ENCODE measurements at regions not wholly inside any gene's neighbourhood (a gene's known extent, or its start where the extent isn't known, plus 50 kb on each side); places are given as distances from the start of the nearest gene placed in this dataset.
A peak's percentile ranks its signal among the peaks of the same experiment; 100 is the strongest.

GRCh38 chr13:109668433-109669233 lies 117.8 kb downstream of the IRS2 start:
- no peak overlapping the region for H3K9ac ChIP-seq (ENCODE audit: insufficient read depth, low read length, poor library complexity, severe bottlenecking)
- no peaks in the 10 kb centered on the region for H3K36me3 ChIP-seq (replicated peaks in 1 of 2; ENCODE audit: control insufficient read depth in 1 of 2, insufficient read depth in 2 of 2, low read length in 2 of 2)
- H3K4me1 ChIP-seq (ENCODE audit: control insufficient read depth in 1 of 2, insufficient read depth in 2 of 2, low read length in 2 of 2): peaks cover 12 to 15% of the 10 kb centered on the region in 2 donors
- H2AFZ ChIP-seq (ENCODE audit: insufficient read depth, low read depth, low read length, poor library complexity, severe bottlenecking): peak overlapping the region; percentile 48
- Mint-ChIP-seq H3K27me3 (ENCODE audit: low read depth in 3 of 3) (peaks cover 0 to 3% (median 2%) of the 10 kb centered on the region in 3 donors), H3K36me3 (no peaks in the 10 kb centered on the region), H3K4me3 (no peak overlapping the region), H3K9me3 (peaks cover 0 to 2% (median 0%) of the 10 kb centered on the region in 7 donors), H3K4me1 (peaks cover 25% of the 10 kb centered on the region), H3K27ac (no peak overlapping the region)
- H3K4me2 ChIP-seq (replicated peaks; ENCODE audit: extremely low read depth, low read length, poor library complexity, severe bottlenecking): no peak overlapping the region
- no peak for TF ChIP-seq CTCF (IDR thresholded peaks at IDR 0.05)
- no peaks in the 10 kb centered on the region for H4K20me1 ChIP-seq (ENCODE audit: insufficient read depth, low read length)
- no peaks in the 10 kb centered on the region for H3K27me3 ChIP-seq (ENCODE audit: control insufficient read depth in 2 of 2, insufficient read depth in 2 of 2, low read length in 2 of 2)
- intact Hi-C loops (cut with micrococcal nuclease): no loop called here
- H3K27ac ChIP-seq (ENCODE audit: low read depth in 1 of 2, low read length in 2 of 2): no peak overlapping the region
- WGBS (ENCODE audit: insufficient coverage): 88% methylated on average over 3 of the region's 7 CpGs
- DNase-seq: no peak
- H3K79me2 ChIP-seq (ENCODE audit: insufficient read depth, low read length): no peaks in the 10 kb centered on the region
- no peak overlapping the region for H3K4me3 ChIP-seq (replicated peaks in 1 of 3; ENCODE audit: low read depth in 2 of 3, low read length in 3 of 3)
- H3K9me3 ChIP-seq (replicated peaks in 1 of 2; ENCODE audit: control insufficient read depth in 1 of 2, insufficient read depth in 1 of 2, low read length in 2 of 2): no peaks in the 10 kb centered on the region

GRCh38 chr13:109667807-109668291 lies 118.5 kb downstream of the IRS2 start:
- peaks cover 0 to 3% (median 2%) of the 10 kb centered on the region in 3 donors for H3K27me3 Mint-ChIP-seq (ENCODE audit: low read depth in 3 of 3)
- H3K4me3 ChIP-seq (replicated peaks in 1 of 3; ENCODE audit: low read depth in 2 of 3, low read length in 3 of 3): peak overlapping the region in 1 of 3 experiments; percentile 38
- no peaks in the 10 kb centered on the region for H4K20me1 ChIP-seq (ENCODE audit: insufficient read depth, low read length)
- H3K9me3 Mint-ChIP-seq: peaks cover 0 to 5% (median 0%) of the 10 kb centered on the region in 7 donors
- no peaks in the 10 kb centered on the region for H3K27me3 ChIP-seq (ENCODE audit: control insufficient read depth in 2 of 2, insufficient read depth in 2 of 2, low read length in 2 of 2)
- H2AFZ ChIP-seq (ENCODE audit: insufficient read depth, low read depth, low read length, poor library complexity, severe bottlenecking): peak overlapping the region; percentile 48
- H3K36me3 ChIP-seq (replicated peaks in 1 of 2; ENCODE audit: control insufficient read depth in 1 of 2, insufficient read depth in 2 of 2, low read length in 2 of 2): no peaks in the 10 kb centered on the region
- WGBS (ENCODE audit: insufficient coverage): 5% methylated on average over 3 of the region's 9 CpGs
- H3K36me3 Mint-ChIP-seq: peaks cover 0 to 2% of the 10 kb centered on the region in 2 donors
- H3K4me3 Mint-ChIP-seq: peak overlapping the region; percentile 28 to 72
- no peaks in the 10 kb centered on the region for H3K79me2 ChIP-seq (ENCODE audit: insufficient read depth, low read length)
- H3K27ac Mint-ChIP-seq: peak overlapping the region in 3 of 7 donors; percentile 13 to 70 (median 70)
- peaks cover 27% of the 10 kb centered on the region for H3K4me1 Mint-ChIP-seq
- intact Hi-C loops (cut with micrococcal nuclease): no loop called here
- H3K9me3 ChIP-seq (replicated peaks in 1 of 2; ENCODE audit: control insufficient read depth in 1 of 2, insufficient read depth in 1 of 2, low read length in 2 of 2): no peaks in the 10 kb centered on the region
- H3K9ac ChIP-seq (ENCODE audit: insufficient read depth, low read length, poor library complexity, severe bottlenecking): no peak overlapping the region
- H3K27ac ChIP-seq (ENCODE audit: low read depth in 1 of 2, low read length in 2 of 2): no peak overlapping the region
- H3K4me1 ChIP-seq (ENCODE audit: control insufficient read depth in 1 of 2, insufficient read depth in 2 of 2, low read length in 2 of 2): peaks cover 12 to 15% of the 10 kb centered on the region in 2 donors
- DNase-seq: peak; percentile 13 to 49 (median 25)
- peak overlapping the region; percentile 40 for H3K4me2 ChIP-seq (replicated peaks; ENCODE audit: extremely low read depth, low read length, poor library complexity, severe bottlenecking)
- TF ChIP-seq CTCF (IDR thresholded peaks at IDR 0.05): no peak

All from CD14-positive monocyte (primary cell).